ENCODE measurements at regions not wholly inside any gene's neighbourhood (a gene's known extent, or its start where the extent isn't known, plus 50 kb on each side); places are given as distances from the start of the nearest gene placed in this dataset.
"Not testable (repeated sequence)": the region's sequence is repeated elsewhere in the genome, so short reads cannot be mapped to it uniquely, and the experiment has no call there.

DNA sequence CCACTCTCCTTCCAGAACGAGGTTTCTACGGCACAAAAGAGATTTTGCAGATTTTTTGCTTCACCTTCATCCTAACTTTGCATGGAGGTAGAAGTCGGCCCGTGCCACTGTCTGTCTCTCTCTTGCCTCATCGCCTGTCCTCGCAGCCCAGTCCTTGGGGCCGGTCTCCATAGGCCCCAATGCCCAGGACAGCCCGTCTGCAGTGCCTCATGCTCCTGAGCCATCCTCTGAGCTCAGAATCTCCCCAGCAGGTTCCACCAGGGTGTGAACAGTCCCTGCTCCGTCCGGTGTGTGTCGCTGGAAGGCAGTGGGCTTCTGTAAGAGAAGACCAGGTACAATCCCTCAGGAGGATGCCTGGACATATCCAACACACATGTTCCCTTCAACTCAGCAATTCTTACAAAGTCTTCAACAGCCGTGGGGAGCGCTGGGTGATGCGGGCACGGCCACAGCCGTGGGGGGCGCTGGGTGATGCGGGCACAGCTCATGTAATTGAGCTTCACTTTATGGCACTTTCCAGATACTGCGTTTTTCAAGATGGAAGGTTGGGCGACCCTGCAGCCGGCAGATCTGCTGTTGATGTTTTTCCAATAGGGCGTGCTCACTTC is 231.9 kb downstream of the DLL1 start:
- no peak for DNase-seq (ENCODE audit: low read depth)

GRCh38 chr6:170057961-170058877 is 232.7 kb downstream of the DLL1 start:
- DNase-seq (ENCODE audit: low read depth) = no peak

DNA sequence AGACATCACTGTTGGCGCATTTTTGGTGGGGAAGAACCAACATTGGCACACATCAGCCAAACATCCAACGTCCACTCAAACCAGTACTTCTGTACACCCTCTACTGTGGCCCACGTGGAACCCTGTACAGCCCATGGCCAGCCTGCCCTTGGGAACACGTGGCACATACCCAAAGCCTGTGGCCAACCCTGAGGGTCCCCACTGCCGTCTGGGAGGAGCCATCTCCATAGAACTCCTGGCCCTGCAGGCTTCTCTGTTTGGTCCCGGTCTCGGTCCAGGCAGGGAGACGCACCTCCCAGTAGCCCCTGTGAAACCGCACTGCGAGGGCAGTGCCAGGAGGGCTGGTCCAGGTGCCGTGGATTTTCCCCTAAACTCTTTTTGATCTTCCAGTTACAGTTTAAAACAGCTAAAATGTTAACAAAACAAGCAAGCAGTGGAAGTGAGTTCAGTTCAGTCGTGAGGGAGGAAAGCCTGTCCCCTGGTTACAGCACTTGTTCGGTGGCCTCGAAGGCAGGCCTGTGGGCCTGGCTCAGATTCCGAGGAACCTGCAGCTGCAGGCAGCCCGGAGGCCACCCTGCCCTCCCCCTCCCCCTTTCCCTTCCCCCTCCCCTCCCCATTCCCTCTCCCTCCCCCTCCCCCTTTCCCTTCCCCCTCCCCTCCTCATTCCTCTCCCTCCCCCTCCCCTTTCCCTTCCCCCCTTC is 233.7 kb downstream of the DLL1 start:
- no peak for DNase-seq (ENCODE audit: low read depth)

DNA sequence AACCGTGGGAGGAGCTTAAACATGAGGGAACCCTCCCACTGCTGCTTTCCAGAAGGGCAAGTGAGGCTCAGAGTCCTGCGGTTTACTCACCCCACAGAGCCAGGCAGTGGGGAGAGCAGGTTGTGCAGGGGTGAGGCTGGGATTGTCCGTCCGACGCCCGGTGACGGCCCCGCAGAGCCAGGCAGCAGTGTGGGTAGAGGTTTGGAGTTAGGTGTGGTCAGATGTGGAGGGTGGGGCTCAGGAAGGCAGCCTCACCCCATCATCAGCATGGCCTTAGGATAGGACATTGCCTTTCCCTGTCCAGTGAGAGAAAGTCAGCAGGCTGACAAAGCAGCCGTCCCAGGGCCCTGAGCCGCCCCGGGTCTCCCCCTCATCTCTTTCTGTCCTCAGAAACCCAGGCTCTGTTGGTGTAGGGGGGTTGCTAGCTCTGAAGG is 234.6 kb downstream of the DLL1 start:
- no peak for DNase-seq (ENCODE audit: low read depth)

DNA sequence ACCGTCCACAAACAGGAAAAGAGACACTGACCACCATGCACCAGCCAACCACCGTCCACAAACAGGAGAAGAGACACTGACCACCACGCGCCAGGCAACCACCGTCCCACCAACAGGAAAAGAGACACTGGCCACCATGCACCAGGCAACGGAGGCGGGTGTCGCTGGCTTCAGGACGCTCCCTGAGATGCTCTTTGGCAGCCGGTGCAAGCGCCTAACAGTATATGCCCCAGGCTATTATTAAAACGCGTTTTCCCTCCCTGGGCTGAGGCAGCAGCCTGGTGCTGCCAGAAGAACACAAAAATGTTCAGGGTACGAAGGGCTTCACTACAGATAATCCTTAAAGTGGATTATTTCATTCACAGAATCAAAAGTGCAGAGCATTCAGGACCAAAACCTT is 235.1 kb downstream of the DLL1 start:
- DNase-seq (ENCODE audit: low read depth) = not testable (repeated sequence)

- DNase-seq (ENCODE audit: low read depth) = no peak
Measured at GRCh38 chr6:170053966-170054661, 236.8 kb downstream of the DLL1 start.

DNA sequence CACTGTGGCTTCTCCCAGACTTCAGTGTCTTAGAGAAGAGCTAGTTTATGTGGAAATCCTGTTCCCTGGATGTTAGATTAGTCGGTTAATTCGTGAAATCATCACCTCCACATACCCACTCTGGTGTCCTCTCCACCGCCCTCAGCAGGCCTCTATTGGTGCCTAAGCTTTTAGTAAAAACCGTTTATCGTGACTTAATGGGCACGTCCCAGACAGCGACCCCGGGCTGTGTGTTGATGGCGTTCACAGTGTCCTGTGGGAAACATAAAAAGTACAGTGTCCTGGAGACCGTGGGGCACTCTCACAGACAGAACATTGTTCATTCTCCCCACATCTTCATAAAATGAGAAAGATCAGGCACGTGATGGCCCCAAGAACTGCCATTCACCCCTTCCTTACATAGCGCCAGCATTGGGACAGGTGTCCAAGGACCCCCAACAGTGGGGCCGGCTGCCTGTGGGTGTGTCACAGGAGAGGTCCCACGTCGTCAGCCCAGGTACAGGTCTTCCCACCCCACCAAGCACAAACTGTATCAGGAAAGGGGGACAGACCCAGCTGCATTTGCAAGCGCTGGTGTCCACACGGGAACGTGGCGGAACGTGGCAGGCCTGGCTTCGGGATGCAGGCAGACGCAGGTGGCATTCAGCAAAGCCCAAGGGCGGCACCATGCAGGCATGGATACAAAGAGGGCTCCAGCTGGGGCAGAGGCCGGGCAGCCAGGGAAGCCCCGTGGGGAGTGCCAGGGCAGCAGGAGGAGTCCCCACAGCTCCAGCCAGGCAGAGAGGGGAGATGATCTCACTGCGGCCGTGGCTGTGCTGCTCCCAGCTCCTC is 237.7 kb downstream of the DLL1 start:
- DNase-seq (ENCODE audit: low read depth) = no peak

DNA sequence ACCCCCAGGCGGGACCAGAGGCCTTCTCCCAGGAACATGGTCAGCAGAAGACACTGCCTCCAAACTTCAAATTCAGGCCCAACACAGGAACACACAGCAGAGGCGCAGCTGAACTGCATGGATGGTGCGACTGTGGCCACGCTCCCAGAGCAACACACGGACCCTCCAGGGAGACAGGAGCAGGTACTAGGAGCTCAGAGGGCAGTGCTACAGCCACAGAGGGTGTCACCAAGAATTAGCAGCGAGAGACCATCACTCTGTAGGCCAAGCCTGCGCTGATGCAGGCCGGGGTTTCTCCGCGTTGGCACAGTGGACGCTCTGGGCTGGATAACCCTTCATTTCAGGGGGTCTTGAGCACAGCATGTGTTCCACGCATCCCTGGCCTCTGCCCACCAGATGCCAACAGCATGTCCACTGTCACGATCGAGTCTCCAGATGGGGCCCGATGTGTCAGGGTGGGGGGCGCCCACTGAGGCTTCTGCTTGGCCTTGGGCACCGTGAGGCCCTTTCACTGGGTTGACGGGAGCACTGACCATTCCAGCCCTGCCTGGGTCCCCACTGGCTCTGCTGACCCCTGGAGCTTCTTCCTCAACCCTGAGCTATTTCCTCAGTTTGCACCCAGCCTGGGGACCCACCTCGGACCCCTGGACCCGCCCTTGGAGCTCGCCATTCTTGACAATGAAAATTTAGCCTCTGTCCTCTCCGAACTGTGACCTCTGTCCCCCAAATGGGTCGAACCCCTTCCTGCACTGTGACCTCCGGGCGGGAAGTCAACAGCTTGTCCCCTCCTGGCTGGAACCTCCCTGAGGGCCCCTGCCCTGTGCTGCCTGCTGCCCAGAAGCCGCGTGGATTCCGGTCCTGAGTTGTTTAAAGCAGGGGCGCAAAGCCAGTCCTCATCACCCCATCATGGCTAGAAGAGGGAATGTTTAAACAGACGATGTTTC is 239.4 kb downstream of the DLL1 start:
- DNase-seq (ENCODE audit: low read depth) = no peak

GRCh38 chr6:170050591-170051041 is 240.3 kb downstream of the DLL1 start:
- no peak for DNase-seq (ENCODE audit: low read depth)

DNA sequence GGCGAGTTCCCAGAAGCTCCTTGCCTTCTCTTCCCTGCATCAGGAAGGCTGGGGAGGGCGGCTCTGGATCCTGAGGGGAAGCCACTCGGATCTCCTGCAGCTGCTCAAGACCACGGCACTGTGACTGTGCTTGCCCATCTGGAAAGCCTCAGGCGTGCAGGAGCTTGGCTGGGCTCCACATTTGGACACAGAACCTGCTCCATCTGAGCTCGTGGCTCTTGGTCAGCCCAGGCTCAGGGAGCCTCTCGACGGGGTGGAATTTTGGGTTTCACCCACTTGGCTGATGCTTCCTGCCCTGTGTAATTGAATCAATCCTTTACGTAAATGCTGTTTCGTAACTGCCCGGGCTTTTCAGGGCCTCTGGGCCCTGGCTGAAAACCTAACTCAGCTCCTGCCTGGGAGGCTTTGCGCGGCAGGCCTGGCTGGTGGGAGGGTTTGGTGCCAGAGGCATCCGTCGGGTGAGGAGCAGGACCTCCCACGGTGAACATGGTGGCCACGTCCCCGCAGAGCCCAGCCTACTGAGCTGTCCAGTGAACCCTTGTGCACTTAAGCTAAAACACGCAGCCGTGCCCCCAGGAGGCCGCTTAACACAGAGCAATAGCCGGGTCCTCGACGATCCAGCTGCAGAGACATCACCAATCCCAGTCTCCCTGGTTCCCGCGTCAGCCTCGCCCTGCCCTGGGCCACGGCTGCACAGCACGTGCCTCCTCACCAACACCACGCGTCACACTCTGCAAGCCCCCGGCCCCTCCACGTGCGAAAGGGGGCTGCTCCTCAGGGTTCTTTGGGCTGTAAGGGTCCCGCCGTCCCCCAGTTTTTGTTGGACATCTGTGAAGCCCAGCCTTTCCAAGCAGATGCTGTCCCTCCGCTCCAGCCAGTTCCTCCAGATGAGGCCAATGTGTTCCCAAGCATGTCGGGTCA is 241.0 kb downstream of the DLL1 start:
- no peak for DNase-seq (ENCODE audit: low read depth)

DNA sequence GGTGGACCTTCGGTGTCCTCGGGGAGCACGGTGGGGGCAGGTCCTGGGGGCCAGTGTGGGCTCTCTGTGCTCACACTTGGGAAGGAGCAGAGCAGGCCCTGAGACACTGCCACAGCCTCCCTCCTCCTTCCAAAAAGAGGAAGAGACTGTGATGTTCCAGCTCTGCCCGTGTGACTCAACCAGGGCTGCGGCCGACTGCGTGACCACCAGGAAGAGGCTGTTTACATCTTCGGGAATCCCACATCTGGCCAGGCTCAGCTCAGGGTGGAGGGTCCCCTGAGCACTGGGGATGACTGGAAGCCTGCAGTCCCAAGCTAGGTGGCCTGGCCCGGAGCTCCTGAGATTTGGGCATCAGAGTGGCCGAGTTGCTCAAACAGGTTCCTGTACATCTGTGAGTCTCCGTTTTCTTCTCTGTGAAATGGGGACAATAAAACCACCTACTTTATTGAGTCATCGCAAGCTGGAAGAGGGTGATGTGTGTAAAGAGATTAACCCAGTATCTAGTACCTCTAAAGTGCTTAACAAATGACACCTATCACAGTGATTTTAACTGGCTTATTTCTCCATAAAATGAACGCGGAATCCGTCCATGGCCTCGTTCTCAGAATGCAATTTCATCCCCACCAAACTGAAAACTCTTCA is 242.1 kb downstream of the DLL1 start:
- no peak for DNase-seq (ENCODE audit: low read depth)

DNA sequence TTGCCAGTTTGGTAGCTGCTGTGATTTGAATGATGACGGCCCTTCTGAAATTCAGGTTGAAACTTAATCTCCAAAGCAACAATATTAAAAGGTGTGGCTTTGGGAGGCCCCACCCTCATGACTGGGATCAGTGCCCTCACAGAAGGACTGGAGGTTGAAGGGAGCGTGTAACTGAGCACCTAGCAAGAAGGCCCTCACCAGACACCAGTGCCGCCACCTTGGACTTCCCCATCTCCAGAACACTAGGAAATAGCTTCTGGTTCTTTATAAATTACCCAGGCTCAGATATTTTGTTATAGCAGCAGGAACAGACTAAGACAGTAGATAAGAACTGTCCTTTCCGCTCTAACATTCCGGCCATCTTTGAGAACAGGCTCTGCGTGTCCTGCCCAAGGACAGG is 243.1 kb downstream of the DLL1 start:
- DNase-seq (ENCODE audit: low read depth) = no peak

DNA sequence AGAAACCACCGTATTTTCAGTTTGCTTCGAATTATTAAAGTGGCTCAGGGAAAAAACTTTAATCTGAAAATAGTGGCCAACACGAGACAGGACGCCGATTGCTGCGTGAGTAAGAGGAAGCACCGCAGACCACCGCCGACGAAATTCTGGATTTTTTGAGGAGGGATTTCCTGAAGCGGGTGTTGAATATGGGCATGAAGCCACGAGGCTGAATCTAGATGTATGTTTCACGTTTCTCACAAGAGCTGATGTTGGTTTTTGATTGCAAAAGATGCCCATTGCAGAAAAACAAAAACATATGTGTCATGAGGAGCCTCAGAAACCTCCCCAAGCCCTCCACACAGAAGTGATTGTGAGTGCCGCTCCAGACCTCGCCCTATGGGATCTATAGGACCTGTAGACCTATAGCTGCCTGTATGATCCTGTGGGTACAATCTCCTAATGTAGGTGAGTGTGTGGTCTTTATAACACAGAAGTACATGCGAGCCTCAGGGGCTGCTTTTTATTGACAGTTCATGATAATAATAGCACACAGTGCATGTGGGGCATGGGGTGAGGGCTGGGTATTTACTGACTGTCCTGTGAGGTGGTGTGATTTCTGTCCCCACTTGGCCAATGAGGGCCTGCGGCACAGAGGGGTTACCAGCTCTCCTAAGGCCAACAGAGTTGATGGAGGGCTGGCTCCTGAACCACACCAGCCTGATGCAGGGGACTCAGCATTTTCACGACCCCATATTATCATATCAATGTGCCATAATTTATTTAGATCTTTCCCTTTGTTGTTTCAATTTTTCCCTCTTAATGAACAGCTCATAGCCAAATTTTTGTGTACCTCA is 243.9 kb downstream of the DLL1 start:
- DNase-seq (ENCODE audit: low read depth) = no peak

GRCh38 chr6:170045981-170046667 is 244.8 kb downstream of the DLL1 start:
- DNase-seq (ENCODE audit: low read depth) = no peak

DNA sequence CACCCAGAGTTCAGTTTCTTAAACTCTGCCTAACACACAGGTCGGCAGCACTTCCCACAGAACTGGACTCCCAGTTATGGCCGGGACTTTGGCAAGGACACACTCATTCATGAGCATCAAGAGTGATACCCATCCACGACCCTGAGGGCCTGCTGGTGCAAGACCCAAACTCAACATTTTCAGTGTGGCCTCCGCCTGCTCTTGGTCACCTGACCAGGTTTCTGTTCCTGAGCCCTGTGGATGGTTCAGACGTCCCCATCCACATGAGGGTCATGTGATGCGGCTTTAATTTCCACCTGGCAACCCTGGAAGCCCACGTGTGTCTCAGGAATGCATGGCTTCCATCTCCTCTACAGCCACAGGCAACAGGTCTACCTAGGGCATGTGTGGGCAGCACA is 245.3 kb downstream of the DLL1 start:
- DNase-seq (ENCODE audit: low read depth) = no peak

- no peak for DNase-seq (ENCODE audit: low read depth)
Measured at GRCh38 chr6:170044836-170045562, 245.9 kb downstream of the DLL1 start.
